DND-41 (cell line): ENCODE measurements at regions not wholly inside any gene's neighbourhood (a gene's known extent, or its start where the extent isn't known, plus 50 kb on each side); places are given as distances from the start of the nearest gene placed in this dataset.

Source experiments
- EZH2 ChIP-seq: IDR thresholded peaks from 3 replicates; pipeline ENCODE4 v1.6.1; 2012; ENCODE audit warnings: borderline replicate concordance, low read depth, mild to moderate bottlenecking, moderate library complexity, low read length, inconsistent platforms; ENCODE audit not compliant: severe bottlenecking
- TF ChIP-seq, protein P1 (sequence below): IDR thresholded peaks from 2 replicates; pipeline ENCODE4 v1.5.1; 2012; ENCODE audit warnings: borderline replicate concordance, low read length, moderate library complexity, mild to moderate bottlenecking; ENCODE audit not compliant: poor library complexity, severe bottlenecking; ENCODE audit errors: extremely low read depth

DNA sequence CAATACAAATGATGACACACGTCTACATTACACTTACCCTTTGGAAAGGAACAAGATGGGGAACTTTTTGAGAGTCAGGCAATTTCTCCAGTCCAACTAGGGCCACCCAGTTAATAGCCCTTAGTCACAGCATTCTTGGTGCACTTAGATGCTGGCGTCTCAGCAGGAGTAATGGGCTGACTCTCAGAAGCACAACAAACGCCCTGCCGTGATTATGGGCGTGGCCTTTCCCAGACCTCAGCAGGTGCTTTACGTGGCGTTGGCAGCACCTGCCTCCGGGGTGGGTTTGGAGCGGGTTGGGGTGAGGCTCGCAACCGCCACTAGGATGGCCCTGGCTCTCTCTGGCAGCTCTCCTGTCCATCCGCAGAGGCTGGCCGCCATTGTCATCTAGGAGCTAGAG is 147.6 kb upstream of the SHH start:
- no peak for TF ChIP-seq EZH2
- TF ChIP-seq, protein P1, sequence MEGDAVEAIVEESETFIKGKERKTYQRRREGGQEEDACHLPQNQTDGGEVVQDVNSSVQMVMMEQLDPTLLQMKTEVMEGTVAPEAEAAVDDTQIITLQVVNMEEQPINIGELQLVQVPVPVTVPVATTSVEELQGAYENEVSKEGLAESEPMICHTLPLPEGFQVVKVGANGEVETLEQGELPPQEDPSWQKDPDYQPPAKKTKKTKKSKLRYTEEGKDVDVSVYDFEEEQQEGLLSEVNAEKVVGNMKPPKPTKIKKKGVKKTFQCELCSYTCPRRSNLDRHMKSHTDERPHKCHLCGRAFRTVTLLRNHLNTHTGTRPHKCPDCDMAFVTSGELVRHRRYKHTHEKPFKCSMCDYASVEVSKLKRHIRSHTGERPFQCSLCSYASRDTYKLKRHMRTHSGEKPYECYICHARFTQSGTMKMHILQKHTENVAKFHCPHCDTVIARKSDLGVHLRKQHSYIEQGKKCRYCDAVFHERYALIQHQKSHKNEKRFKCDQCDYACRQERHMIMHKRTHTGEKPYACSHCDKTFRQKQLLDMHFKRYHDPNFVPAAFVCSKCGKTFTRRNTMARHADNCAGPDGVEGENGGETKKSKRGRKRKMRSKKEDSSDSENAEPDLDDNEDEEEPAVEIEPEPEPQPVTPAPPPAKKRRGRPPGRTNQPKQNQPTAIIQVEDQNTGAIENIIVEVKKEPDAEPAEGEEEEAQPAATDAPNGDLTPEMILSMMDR = no peak
